Ovary (tissue), 7 donors: ENCODE measurements at regions not wholly inside any gene's neighbourhood (a gene's known extent, or its start where the extent isn't known, plus 50 kb on each side); places are given as distances from the start of the nearest gene placed in this dataset.

ENCODE experiments used
- DNase-seq, 5 donors: peaks; one replicate each; pipeline ENCODE4 v3.0.0-alpha.2; 2019 to 2020
- H3K27ac ChIP-seq, 2 donors: fragments of 200-600 bp; one replicate each; pipeline versions ENCODE4 v1.5.1 to v1.8.0; 2019 to 2022
- H3K27me3 ChIP-seq: fragments of 200-600 bp; one replicate; pipeline ENCODE4 v1.8.0; 2022
- H3K36me3 ChIP-seq: fragments of 200-600 bp; sonication (generic); one replicate; pipeline ENCODE4 v1.5.1; 2019
- H3K4me1 ChIP-seq: one replicate; pipeline ENCODE4 v1.8.1; 2013; ENCODE audit warnings: mild to moderate bottlenecking, moderate library complexity; ENCODE audit not compliant: insufficient read depth
- H3K4me3 ChIP-seq: fragments of 200-600 bp; sonication (generic); one replicate; pipeline ENCODE4 v1.5.1; 2017
- H3K9me3 ChIP-seq, 2 donors: fragments of 200-600 bp in 1 of 2; sonication (generic) in 1 of 2; one replicate each; pipeline versions ENCODE4 v1.5.1 to v1.8.1; 2013 to 2019; ENCODE audit warnings: mild to moderate bottlenecking in 1 of 2, moderate library complexity in 1 of 2
- EP300 ChIP-seq: sonication (generic); formaldehyde crosslinking; IDR thresholded peaks from one replicate; pipeline ENCODE4 v1.6.1; 2017; ENCODE audit warnings: antibody characterized with exemption
- POLR2A ChIP-seq: fragments of 450-650 bp; IDR thresholded peaks from one replicate; pipeline ENCODE4 v1.6.1; 2017; ENCODE audit warnings: antibody characterized with exemption, mild to moderate bottlenecking, moderate library complexity
- WGBS, 3 donors: extraction: QIAGEN DNeasy Blood & Tissue Kit in 1 of 3; methylation state at CpG; one replicate each; pipeline versions ENCODE4 v1.1.5 to v1.1.7; 2013 to 2017; 5-methylcytosine and 5-hydroxymethylcytosine counted together
- intact Hi-C, 4 donors: fragments of 100-400 bp; cut with DNase I; formaldehyde crosslinking; loops; one replicate each; pipeline versions ENCODE4 v1.11.0 to v1.15.1; 2022 to 2023
- TF ChIP-seq, protein P1 (sequence below), 3 donors: fragments of 450-650 bp in 2 of 3; fragments of 200-600 bp in 1 of 3; IDR thresholded peaks; one replicate each; pipeline versions ENCODE4 v1.5.1 to v1.8.0; 2016 to 2022; ENCODE audit warnings: antibody characterized with exemption in 3 of 3, mild to moderate bottlenecking in 1 of 3
- donor health status: DM: no; HTN: no; CAD: no; lungs with moderate emphysema.
- donor health status: DM: no; HTN: no; CAD: no.
- donor health status: Bipolar disorder and iron deficiency.
- donor health status: DM: no; HTN: no; CAD: no.
- donor health status: DM: yes; HTN: yes; CAD: no.

DNA sequence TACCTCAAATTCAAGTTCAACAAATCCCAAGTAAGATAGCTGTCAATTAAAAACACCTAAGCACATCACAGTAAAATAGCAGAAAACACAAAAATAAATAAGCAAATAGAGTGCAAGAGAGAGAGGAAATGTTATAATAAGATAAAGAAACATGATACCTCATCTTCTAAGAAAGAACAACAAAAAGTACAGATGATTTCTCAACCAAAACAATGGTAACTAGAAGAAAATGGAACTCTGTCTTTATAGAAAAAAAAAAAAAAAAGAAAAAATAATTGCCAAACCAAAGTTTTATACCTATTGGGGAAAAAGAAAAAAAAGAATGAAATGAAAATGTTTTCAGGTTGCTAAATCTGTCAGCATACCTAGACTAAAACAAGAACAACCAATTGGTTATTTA, 1253.5 kb upstream of the CDH2 start:
- H3K9me3 ChIP-seq = no peaks in the 10 kb centered on the region
- DNase-seq = no peak
- no peak overlapping the region for H3K27ac ChIP-seq
- no peaks in the 10 kb centered on the region for H3K4me1 ChIP-seq
- no peak overlapping the region for H3K4me3 ChIP-seq
- H3K27me3 ChIP-seq = no peaks in the 10 kb centered on the region
- TF ChIP-seq POLR2A = no peak
- TF ChIP-seq, protein P1, sequence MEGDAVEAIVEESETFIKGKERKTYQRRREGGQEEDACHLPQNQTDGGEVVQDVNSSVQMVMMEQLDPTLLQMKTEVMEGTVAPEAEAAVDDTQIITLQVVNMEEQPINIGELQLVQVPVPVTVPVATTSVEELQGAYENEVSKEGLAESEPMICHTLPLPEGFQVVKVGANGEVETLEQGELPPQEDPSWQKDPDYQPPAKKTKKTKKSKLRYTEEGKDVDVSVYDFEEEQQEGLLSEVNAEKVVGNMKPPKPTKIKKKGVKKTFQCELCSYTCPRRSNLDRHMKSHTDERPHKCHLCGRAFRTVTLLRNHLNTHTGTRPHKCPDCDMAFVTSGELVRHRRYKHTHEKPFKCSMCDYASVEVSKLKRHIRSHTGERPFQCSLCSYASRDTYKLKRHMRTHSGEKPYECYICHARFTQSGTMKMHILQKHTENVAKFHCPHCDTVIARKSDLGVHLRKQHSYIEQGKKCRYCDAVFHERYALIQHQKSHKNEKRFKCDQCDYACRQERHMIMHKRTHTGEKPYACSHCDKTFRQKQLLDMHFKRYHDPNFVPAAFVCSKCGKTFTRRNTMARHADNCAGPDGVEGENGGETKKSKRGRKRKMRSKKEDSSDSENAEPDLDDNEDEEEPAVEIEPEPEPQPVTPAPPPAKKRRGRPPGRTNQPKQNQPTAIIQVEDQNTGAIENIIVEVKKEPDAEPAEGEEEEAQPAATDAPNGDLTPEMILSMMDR (IDR thresholded peaks at IDR 0.05) = no peak
- no peak for TF ChIP-seq EP300
- H3K36me3 ChIP-seq = no peaks in the 10 kb centered on the region
- intact Hi-C loops = no loop called here

DNA sequence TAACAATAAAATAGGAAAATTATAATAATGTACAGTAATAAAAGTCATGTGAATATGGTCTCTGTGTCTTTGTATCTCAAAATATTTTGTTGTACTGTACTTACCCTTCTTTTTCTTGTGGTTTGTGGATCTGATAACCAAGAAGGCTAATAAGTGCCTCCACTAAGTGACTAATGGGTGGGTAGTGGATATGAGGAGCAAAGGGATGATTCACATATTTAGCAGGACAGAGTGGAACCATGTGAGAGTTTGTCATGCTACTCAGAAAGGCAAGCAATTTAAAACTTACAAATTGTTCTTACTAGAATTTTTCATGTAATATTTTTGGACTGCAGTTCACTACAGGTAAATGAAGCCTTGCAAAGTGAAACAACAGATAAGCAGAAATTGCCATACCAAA, 1241.2 kb upstream of the CDH2 start:
- no peak for TF ChIP-seq EP300
- no peak for TF ChIP-seq POLR2A
- TF ChIP-seq, protein P1 (IDR thresholded peaks at IDR 0.05) = no peak

DNA sequence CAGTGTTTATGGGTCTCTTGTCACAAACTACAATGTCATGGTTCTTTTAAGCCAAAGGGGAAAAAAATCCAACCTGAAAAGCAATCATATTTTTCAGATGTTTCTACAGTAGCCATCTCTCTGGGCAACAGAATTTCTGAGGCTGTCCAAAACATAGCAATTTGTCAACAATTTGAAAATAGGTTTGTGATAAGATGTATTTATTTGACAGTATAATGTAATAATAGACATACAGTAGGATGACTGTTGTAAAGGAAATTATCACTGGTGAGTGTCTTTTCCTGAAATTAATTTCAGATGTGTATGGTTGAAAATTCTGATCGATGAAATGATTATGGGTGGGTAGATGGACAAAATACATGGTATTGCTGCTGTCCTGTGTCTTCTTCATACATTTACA, 1230.1 kb upstream of the CDH2 start:
- H3K36me3 ChIP-seq = no peaks in the 10 kb centered on the region
- TF ChIP-seq POLR2A (no peak), EP300 (no peak)
- TF ChIP-seq, protein P1 (IDR thresholded peaks at IDR 0.05) = no peak

More for the DNA sequence above, 1241.2 kb upstream of the CDH2 start:
- Histone ChIP-seq H3K9me3 (no peaks in the 10 kb centered on the region), H3K27me3 (no peaks in the 10 kb centered on the region), H3K4me1 (no peaks in the 10 kb centered on the region), H3K27ac (no peak overlapping the region), H3K4me3 (no peak overlapping the region), H3K36me3 (no peaks in the 10 kb centered on the region)
- intact Hi-C loops = no loop called here
- no peak for DNase-seq

DNA sequence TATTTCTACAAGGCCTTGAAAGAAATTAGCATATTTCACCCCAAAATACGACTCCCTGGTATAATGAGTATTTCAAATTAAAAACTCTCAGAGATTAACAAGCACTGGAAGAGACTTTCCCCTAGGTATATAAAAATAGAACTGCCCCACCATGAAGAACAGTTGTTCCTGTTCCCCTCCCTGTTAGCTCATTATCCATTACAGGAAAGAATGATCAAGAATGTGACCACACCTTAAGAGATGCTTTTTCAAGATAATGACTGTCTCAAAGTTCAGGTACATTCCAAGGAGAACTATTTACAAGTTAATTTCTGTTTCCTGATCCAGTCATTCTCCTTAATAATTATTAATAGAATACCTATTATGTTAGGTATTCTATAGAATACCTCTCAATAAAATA, 1220.6 kb upstream of the CDH2 start:
- WGBS, 3 donors = 77 to 83% (median 80%) methylated on average over 1 of the region's 1 CpG
- TF ChIP-seq POLR2A (no peak), EP300 (no peak)
- TF ChIP-seq, protein P1 (IDR thresholded peaks at IDR 0.05) = no peak

More for the DNA sequence above, 1230.1 kb upstream of the CDH2 start:
- H3K4me1 ChIP-seq = no peaks in the 10 kb centered on the region
- no peaks in the 10 kb centered on the region for H3K27me3 ChIP-seq
- no peak for DNase-seq
- intact Hi-C loops = no loop called here
- no peak overlapping the region for H3K4me3 ChIP-seq
- H3K9me3 ChIP-seq = no peaks in the 10 kb centered on the region
- H3K27ac ChIP-seq = no peak overlapping the region
- WGBS, 3 donors = 94 to 98% (median 95%) methylated on average over 1 of the region's 1 CpG

More for the DNA sequence above, 1220.6 kb upstream of the CDH2 start:
- H3K4me1 ChIP-seq = no peaks in the 10 kb centered on the region
- H3K4me3 ChIP-seq = no peak overlapping the region
- H3K36me3 ChIP-seq = no peaks in the 10 kb centered on the region
- no peaks in the 10 kb centered on the region for H3K27me3 ChIP-seq
- intact Hi-C loops = no loop called here
- H3K9me3 ChIP-seq = no peaks in the 10 kb centered on the region
- H3K27ac ChIP-seq = no peak overlapping the region
- DNase-seq = no peak
